PC-9 (cell line): ENCODE measurements at regions not wholly inside any gene's neighbourhood (a gene's known extent, or its start where the extent isn't known, plus 50 kb on each side); places are given as distances from the start of the nearest gene placed in this dataset.

Experiments
- BruUV-seq: library from RNA; stranded (reverse); fragments of 400-500 nt; replicated peaks from 2 replicates; lab custom pipeline; 2021; lab: Mats Ljungman, UMichigan
- CTCF ChIA-PET: fragments of 300-600 bp; sonication (Branson Sonifier 250); formaldehyde crosslinking; loops from one replicate; lab custom pipeline; 2022; ENCODE audit warnings: antibody characterized with exemption; lab: Charles Lee
- POLR2A ChIA-PET: fragments of 300-600 bp; sonication (Branson Sonifier 250); formaldehyde crosslinking; loops from one replicate; lab custom pipeline; 2022; ENCODE audit warnings: antibody characterized with exemption; ENCODE audit not compliant: unreplicated experiment; lab: Charles Lee
- DNase-seq, 2 experiments: peaks; one replicate each; pipeline versions ENCODE4 v3.0.0 to v3.0.0-alpha.2; 2015 to 2022; ENCODE audit warnings: mixed read lengths in 1 of 2
- H2AFZ ChIP-seq: fragments of 200-600 bp; sonication (generic); 2 replicates; pipeline ENCODE4 v1.8.1; 2017; ENCODE audit warnings: antibody characterized with exemption
- H3F3A ChIP-seq: fragments of 200-600 bp; sonication (generic); 2 replicates; pipeline ENCODE4 v1.8.1; 2017; ENCODE audit warnings: antibody characterized with exemption, mild to moderate bottlenecking, low read depth; ENCODE audit not compliant: insufficient read depth
- H3K27ac ChIP-seq: fragments of 200-600 bp; sonication (generic); 2 replicates; pipeline ENCODE4 v1.6.1; 2016; ENCODE audit warnings: mixed run types
- H3K27me3 ChIP-seq: fragments of 200-600 bp; sonication (generic); 2 replicates; pipeline ENCODE4 v1.6.1; 2016; ENCODE audit warnings: low read depth, mixed run types; ENCODE audit not compliant: insufficient read depth
- H3K36me3 ChIP-seq: fragments of 200-600 bp; sonication (generic); 2 replicates; pipeline ENCODE4 v1.6.1; 2016; ENCODE audit warnings: low read depth, mixed run types
- H3K4me1 ChIP-seq: fragments of 200-600 bp; sonication (generic); replicated peaks from 2 replicates; pipeline ENCODE4 v1.6.1; 2016; ENCODE audit warnings: mixed run types; ENCODE audit not compliant: insufficient read depth
- H3K4me2 ChIP-seq: fragments of 200-600 bp; sonication (generic); 2 replicates; pipeline ENCODE4 v1.6.1; 2017; ENCODE audit warnings: mixed run types
- H3K4me3 ChIP-seq: fragments of 200-600 bp; sonication (generic); 2 replicates; pipeline ENCODE4 v1.6.1; 2016; ENCODE audit warnings: mixed run types
- H3K79me2 ChIP-seq: fragments of 200-600 bp; sonication (generic); 2 replicates; pipeline ENCODE4 v1.6.1; 2017; ENCODE audit warnings: low read depth, mixed run types
- H3K9me2 ChIP-seq: fragments of 200-600 bp; sonication (generic); 2 replicates; pipeline ENCODE4 v1.8.1; 2017; ENCODE audit warnings: mild to moderate bottlenecking; ENCODE audit not compliant: insufficient read depth
- H3K9me3 ChIP-seq: fragments of 200-600 bp; sonication (generic); 2 replicates; pipeline ENCODE4 v1.8.1; 2016; ENCODE audit warnings: low read depth; ENCODE audit not compliant: insufficient read depth
- H4K20me1 ChIP-seq: fragments of 200-600 bp; sonication (generic); 2 replicates; pipeline ENCODE4 v1.8.1; 2017; ENCODE audit not compliant: insufficient read depth
- EZH2 ChIP-seq: fragments of 200-600 bp; sonication (generic); IDR thresholded peaks from 2 replicates; pipeline ENCODE4 v1.8.0; 2017; ENCODE audit warnings: antibody characterized with exemption, low read depth
- intact Hi-C: fragments of 100-400 bp; cut with micrococcal nuclease; formaldehyde crosslinking; loops from one replicate; pipeline ENCODE4 v1.10.0; 2022; ENCODE audit not compliant: unreplicated experiment
- TF ChIP-seq, protein P1 (sequence below): fragments of 200-600 bp; sonication (generic); conservative IDR thresholded peaks from 2 replicates; pipeline ENCODE4 v1.6.1; 2017; ENCODE audit warnings: mixed run types, antibody characterized with exemption, mild to moderate bottlenecking, moderate library complexity

DNA sequence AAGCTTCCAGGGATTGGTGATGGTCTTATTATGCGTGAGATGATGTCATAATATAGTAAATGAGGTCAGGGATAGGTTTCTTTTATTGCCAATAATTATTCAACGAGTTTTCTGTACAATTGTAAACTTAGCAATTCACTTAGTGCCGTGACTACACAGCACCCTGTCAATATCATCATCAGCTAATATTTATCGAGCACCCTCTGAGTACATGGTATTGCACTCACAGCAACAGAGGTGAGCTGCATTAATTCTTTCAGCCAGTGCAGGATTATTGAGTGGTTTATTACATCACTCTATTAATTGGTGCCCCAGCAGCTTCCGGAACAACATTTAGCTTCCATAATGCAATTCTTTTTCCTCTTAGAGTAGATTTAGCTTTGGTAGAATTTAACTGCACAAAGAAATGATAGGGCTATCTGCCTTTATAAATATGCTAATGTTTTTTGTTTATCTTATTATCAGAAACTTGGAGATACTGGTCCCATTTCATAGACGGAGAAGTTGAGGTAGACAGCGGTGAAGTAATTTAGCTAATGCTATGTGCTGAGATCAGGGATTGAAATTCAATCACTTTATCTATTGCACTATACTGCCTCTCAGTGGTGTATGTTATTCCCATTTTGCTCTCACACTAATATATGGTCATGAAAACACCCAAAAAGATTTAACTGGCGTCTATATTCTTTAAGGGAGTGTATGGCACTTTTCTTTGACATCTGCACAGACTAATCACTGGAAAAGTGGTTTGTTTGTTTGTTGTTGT lies 726.1 kb upstream of the WWC1 start:
- Histone ChIP-seq H4K20me1 (no peaks in the 10 kb centered on the region), H3K4me2 (no peak overlapping the region), H3F3A (no peaks in the 10 kb centered on the region), H3K4me1 (no peaks in the 10 kb centered on the region), H3K79me2 (no peaks in the 10 kb centered on the region), H3K27me3 (peaks cover 56% of the 10 kb centered on the region), H3K9me3 (no peaks in the 10 kb centered on the region), H3K36me3 (no peaks in the 10 kb centered on the region), H2AFZ (no peak overlapping the region), H3K4me3 (no peak overlapping the region), H3K27ac (no peak overlapping the region), H3K9me2 (peaks cover 6% of the 10 kb centered on the region; the same call in 1 of the 2 replicates)
- intact Hi-C loops: loop anchor here (5.0 to 10.0 kb wide), 2 partner anchors 311 to 1933 kb away; no protein-coding TSS in a partner anchor
- no peak for TF ChIP-seq EZH2
- TF ChIP-seq, protein P1, sequence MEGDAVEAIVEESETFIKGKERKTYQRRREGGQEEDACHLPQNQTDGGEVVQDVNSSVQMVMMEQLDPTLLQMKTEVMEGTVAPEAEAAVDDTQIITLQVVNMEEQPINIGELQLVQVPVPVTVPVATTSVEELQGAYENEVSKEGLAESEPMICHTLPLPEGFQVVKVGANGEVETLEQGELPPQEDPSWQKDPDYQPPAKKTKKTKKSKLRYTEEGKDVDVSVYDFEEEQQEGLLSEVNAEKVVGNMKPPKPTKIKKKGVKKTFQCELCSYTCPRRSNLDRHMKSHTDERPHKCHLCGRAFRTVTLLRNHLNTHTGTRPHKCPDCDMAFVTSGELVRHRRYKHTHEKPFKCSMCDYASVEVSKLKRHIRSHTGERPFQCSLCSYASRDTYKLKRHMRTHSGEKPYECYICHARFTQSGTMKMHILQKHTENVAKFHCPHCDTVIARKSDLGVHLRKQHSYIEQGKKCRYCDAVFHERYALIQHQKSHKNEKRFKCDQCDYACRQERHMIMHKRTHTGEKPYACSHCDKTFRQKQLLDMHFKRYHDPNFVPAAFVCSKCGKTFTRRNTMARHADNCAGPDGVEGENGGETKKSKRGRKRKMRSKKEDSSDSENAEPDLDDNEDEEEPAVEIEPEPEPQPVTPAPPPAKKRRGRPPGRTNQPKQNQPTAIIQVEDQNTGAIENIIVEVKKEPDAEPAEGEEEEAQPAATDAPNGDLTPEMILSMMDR: peak; percentile 52; the same call in 1 of the 2 replicates
- no peak for DNase-seq
- POLR2A ChIA-PET: no interaction called here
- CTCF ChIA-PET: no interaction called here
- no TSS peak for BruUV-seq

DNA sequence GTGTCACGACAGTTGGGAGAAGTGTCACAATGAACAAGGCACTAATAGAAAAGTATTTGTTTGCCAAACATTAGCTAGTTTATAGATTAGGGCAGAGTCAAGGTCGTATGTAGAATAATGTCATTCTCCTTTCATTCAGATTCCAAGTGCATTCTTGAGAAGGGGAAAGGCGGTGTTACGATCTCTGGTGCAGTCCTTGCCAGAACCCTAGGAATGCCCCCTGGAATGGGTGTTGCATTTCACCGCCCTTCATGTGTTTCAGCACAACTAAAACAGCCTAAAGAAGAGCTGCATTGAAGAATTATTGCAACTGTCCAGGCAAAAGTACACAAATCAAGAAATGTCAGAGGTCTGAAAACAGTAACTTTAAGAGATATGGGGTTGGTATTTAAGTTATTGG lies 721.0 kb upstream of the WWC1 start:
- TF ChIP-seq, protein P1: no peak
- TF ChIP-seq EZH2: no peak
- no peaks in the 10 kb centered on the region for H3K9me3 ChIP-seq
- ChIA-PET CTCF (no interaction called here), POLR2A (no interaction called here)
- no TSS peak for BruUV-seq
- H3K27me3 ChIP-seq: peaks cover 66% of the 10 kb centered on the region
- 0 out of 2 replicates have a peak, but pooled peaks cover 4% of the 10 kb centered on the region for H4K20me1 ChIP-seq
- no peak for DNase-seq
- H3K4me3 ChIP-seq: no peak overlapping the region
- no peaks in the 10 kb centered on the region for H3K36me3 ChIP-seq
- H2AFZ ChIP-seq: no peak overlapping the region
- no peaks in the 10 kb centered on the region for H3K79me2 ChIP-seq
- no peak overlapping the region for H3K27ac ChIP-seq
- H3K4me1 ChIP-seq: no peaks in the 10 kb centered on the region
- no peaks in the 10 kb centered on the region for H3K9me2 ChIP-seq
- H3F3A ChIP-seq: no peaks in the 10 kb centered on the region
- intact Hi-C loops: no loop called here
- H3K4me2 ChIP-seq: no peak overlapping the region

DNA sequence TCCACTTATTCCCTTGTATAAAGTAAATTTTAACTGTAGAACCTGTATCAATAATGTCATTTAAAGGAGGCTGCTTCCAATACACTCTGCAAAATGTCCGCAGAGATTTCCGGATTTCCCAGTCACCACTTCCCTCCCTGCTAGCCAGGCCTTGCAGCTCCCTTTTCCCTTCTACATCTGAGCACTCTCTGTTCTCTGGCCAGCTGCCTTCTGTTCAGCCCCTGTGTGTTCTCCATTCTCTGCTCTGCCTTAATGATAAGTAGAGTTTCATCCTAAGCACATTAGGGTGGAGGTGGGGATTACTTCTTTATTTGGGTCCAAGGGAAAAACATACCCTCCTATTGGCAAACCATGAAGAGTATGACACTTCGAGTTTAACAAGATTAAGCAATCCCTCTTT lies 719.6 kb upstream of the WWC1 start:
- CTCF ChIA-PET: no interaction called here
- peaks cover 72% of the 10 kb centered on the region for H3K27me3 ChIP-seq
- BruUV-seq: no TSS peak
- no peaks in the 10 kb centered on the region for H3K79me2 ChIP-seq
- H2AFZ ChIP-seq: no peak overlapping the region
- no peak overlapping the region for H3K4me2 ChIP-seq
- no peak overlapping the region for H3K4me3 ChIP-seq
- H3K36me3 ChIP-seq: no peaks in the 10 kb centered on the region
- H3K9me3 ChIP-seq: no peaks in the 10 kb centered on the region
- no peaks in the 10 kb centered on the region for H3K4me1 ChIP-seq
- 0 out of 2 replicates have a peak, but pooled peaks cover 4% of the 10 kb centered on the region for H4K20me1 ChIP-seq
- TF ChIP-seq, protein P1: no peak
- no peak for TF ChIP-seq EZH2
- no peak for DNase-seq
- H3F3A ChIP-seq: no peaks in the 10 kb centered on the region
- POLR2A ChIA-PET: no interaction called here
- H3K27ac ChIP-seq: no peak overlapping the region
- no peaks in the 10 kb centered on the region for H3K9me2 ChIP-seq
- intact Hi-C loops: no loop called here
